GM23338 (cell line): ENCODE measurements at regions not wholly inside any gene's neighbourhood (a gene's known extent, or its start where the extent isn't known, plus 50 kb on each side); places are given as distances from the start of the nearest gene placed in this dataset.

Experiments
- CTCF ChIP-seq, 2 experiments: fragments of 200-600 bp in 1 of 2; sonication (generic) in 1 of 2; conservative IDR thresholded peaks; 2 replicates each; pipeline versions ENCODE4 v1.5.1 to v1.6.1; 2016 to 2017; ENCODE audit warnings: antibody characterized with exemption in 2 of 2, low read depth in 2 of 2, mild to moderate bottlenecking in 2 of 2, moderate library complexity in 1 of 2
- REST ChIP-seq: IDR thresholded peaks from one replicate; pipeline ENCODE4 v1.6.1; 2018; ENCODE audit warnings: antibody characterized with exemption; ENCODE audit not compliant: unreplicated experiment

GRCh38 chr2:172323256-172323655 lies 104.1 kb upstream of the ITGA6 start:
- TF ChIP-seq CTCF (conservative IDR thresholded peaks at IDR 0.05; ENCODE audit: low read depth in 2 of 2) (no peak), REST (no peak)
